ENCODE measurements at regions not wholly inside any gene's neighbourhood (a gene's known extent, or its start where the extent isn't known, plus 50 kb on each side); places are given as distances from the start of the nearest gene placed in this dataset.

DNA sequence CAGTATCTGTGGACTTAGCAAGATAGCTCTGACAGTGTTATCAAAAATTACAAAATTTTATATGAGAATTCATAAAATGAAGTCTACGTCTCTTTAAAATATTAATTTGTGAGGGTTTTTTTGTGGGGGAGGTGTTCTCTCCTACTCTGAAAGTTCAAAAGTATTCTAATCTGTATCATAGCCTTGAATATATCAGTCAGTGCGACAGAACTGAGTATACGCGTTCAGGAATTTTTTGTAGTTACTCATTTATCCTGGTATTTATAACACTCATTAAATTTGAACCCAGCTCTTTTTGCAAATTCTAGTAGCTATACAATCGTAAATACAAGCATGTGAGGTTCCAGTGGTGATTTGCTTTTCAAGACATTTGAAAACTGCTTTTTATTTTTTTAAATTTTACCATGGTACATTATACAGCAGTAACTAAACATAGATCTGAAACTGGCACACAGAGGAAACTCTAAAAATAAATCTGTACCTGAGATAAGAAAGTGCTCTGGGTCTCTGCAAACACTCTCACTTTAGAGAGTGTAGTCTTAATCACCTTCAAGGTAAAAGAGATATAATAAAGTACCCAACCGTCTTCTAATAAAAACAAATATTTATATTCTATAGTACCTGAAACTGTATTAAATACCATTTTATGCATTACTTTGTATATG lies 178.4 kb upstream of the ADAMTS5 start:
- TF ChIP-seq, protein P1, sequence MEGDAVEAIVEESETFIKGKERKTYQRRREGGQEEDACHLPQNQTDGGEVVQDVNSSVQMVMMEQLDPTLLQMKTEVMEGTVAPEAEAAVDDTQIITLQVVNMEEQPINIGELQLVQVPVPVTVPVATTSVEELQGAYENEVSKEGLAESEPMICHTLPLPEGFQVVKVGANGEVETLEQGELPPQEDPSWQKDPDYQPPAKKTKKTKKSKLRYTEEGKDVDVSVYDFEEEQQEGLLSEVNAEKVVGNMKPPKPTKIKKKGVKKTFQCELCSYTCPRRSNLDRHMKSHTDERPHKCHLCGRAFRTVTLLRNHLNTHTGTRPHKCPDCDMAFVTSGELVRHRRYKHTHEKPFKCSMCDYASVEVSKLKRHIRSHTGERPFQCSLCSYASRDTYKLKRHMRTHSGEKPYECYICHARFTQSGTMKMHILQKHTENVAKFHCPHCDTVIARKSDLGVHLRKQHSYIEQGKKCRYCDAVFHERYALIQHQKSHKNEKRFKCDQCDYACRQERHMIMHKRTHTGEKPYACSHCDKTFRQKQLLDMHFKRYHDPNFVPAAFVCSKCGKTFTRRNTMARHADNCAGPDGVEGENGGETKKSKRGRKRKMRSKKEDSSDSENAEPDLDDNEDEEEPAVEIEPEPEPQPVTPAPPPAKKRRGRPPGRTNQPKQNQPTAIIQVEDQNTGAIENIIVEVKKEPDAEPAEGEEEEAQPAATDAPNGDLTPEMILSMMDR (IDR thresholded peaks at IDR 0.05) = no peak
- TF ChIP-seq POLR2A (IDR thresholded peaks at IDR 0.05) = no peak
